Activated naive CD4-positive, alpha-beta T cell treated with anti-CD3 and anti-CD28 coated beads, Interleukin-2, amount 50 U/mL, for 24 hours (primary cell): ENCODE measurements at regions not wholly inside any gene's neighbourhood (a gene's known extent, or its start where the extent isn't known, plus 50 kb on each side); places are given as distances from the start of the nearest gene placed in this dataset.
"Not testable (repeated sequence)": the region's sequence is repeated elsewhere in the genome, so short reads cannot be mapped to it uniquely, and the experiment has no call there.

Experiments used
- H3K27ac Mint-ChIP-seq: one replicate; pipeline ENCODE4 v1.8.0; 2021; ENCODE audit warnings: mild to moderate bottlenecking, mixed read lengths
- H3K27me3 Mint-ChIP-seq: one replicate; pipeline ENCODE4 v1.8.0; 2021; ENCODE audit warnings: mixed read lengths
- H3K36me3 Mint-ChIP-seq: one replicate; pipeline ENCODE4 v1.8.0; 2021; ENCODE audit warnings: mixed read lengths
- H3K4me1 Mint-ChIP-seq: one replicate; pipeline ENCODE4 v1.8.0; 2021; ENCODE audit warnings: mixed read lengths
- H3K4me3 Mint-ChIP-seq: one replicate; pipeline ENCODE4 v1.8.0; 2021; ENCODE audit warnings: mild to moderate bottlenecking, mixed read lengths
- H3K9me3 Mint-ChIP-seq: one replicate; pipeline ENCODE4 v1.8.0; 2021; ENCODE audit warnings: mixed read lengths

- H3K9me3 Mint-ChIP-seq = no peaks in the 10 kb centered on the region
- H3K36me3 Mint-ChIP-seq = no peaks in the 10 kb centered on the region
- no peaks in the 10 kb centered on the region for H3K4me1 Mint-ChIP-seq
- no peaks in the 10 kb centered on the region for H3K27me3 Mint-ChIP-seq
- H3K4me3 Mint-ChIP-seq = no peak overlapping the region
- H3K27ac Mint-ChIP-seq = no peak overlapping the region
Measured at GRCh38 chr2:13495051-13495450, 778.3 kb downstream of the TRIB2 start.

GRCh38 chr2:13504808-13505207, 788.1 kb downstream of the TRIB2 start:
- Mint-ChIP-seq H3K4me1 (no peaks in the 10 kb centered on the region), H3K9me3 (no peaks in the 10 kb centered on the region), H3K4me3 (no peak overlapping the region), H3K36me3 (no peaks in the 10 kb centered on the region), H3K27ac (no peak overlapping the region), H3K27me3 (no peaks in the 10 kb centered on the region)

- Mint-ChIP-seq H3K36me3 (no peaks in the 10 kb centered on the region), H3K4me3 (no peak overlapping the region), H3K27ac (no peak overlapping the region), H3K4me1 (no peaks in the 10 kb centered on the region), H3K9me3 (no peaks in the 10 kb centered on the region), H3K27me3 (no peaks in the 10 kb centered on the region)
Measured at GRCh38 chr2:13508671-13509070, 791.9 kb downstream of the TRIB2 start.

- Mint-ChIP-seq H3K4me1 (no peaks in the 10 kb centered on the region), H3K4me3 (no peak overlapping the region), H3K27ac (no peak overlapping the region), H3K9me3 (no peaks in the 10 kb centered on the region), H3K27me3 (no peaks in the 10 kb centered on the region), H3K36me3 (no peaks in the 10 kb centered on the region)
Measured at GRCh38 chr2:13515254-13515653, 798.5 kb downstream of the TRIB2 start.

GRCh38 chr2:13522096-13522495, 805.4 kb downstream of the TRIB2 start:
- Mint-ChIP-seq H3K36me3 (no peaks in the 10 kb centered on the region), H3K27me3 (no peaks in the 10 kb centered on the region), H3K9me3 (no peaks in the 10 kb centered on the region), H3K4me3 (no peak overlapping the region), H3K4me1 (no peaks in the 10 kb centered on the region), H3K27ac (no peak overlapping the region)

GRCh38 chr2:13522917-13523821, 806.4 kb downstream of the TRIB2 start:
- H3K27ac Mint-ChIP-seq = no peak overlapping the region
- no peaks in the 10 kb centered on the region for H3K36me3 Mint-ChIP-seq
- no peaks in the 10 kb centered on the region for H3K4me1 Mint-ChIP-seq
- no peaks in the 10 kb centered on the region for H3K9me3 Mint-ChIP-seq
- no peak overlapping the region for H3K4me3 Mint-ChIP-seq
- no peaks in the 10 kb centered on the region for H3K27me3 Mint-ChIP-seq

GRCh38 chr2:13524492-13524891, 807.8 kb downstream of the TRIB2 start:
- Mint-ChIP-seq H3K4me3 (no peak overlapping the region), H3K36me3 (no peaks in the 10 kb centered on the region), H3K27ac (no peak overlapping the region), H3K9me3 (no peaks in the 10 kb centered on the region), H3K4me1 (no peaks in the 10 kb centered on the region), H3K27me3 (no peaks in the 10 kb centered on the region)

- not testable (repeated sequence) for H3K36me3 Mint-ChIP-seq, H3K27me3 Mint-ChIP-seq, H3K27ac Mint-ChIP-seq, H3K9me3 Mint-ChIP-seq, H3K4me1 Mint-ChIP-seq, H3K4me3 Mint-ChIP-seq
Measured at GRCh38 chr2:13531735-13532410, 815.1 kb downstream of the TRIB2 start.

- not testable (repeated sequence) for H3K9me3 Mint-ChIP-seq, H3K4me1 Mint-ChIP-seq, H3K27me3 Mint-ChIP-seq, H3K36me3 Mint-ChIP-seq, H3K27ac Mint-ChIP-seq, H3K4me3 Mint-ChIP-seq
Measured at GRCh38 chr2:13532781-13533523, 816.2 kb downstream of the TRIB2 start.

GRCh38 chr2:13533524-13533922, 816.8 kb downstream of the TRIB2 start:
- Mint-ChIP-seq H3K9me3 (no peaks in the 10 kb centered on the region), H3K4me1 (no peaks in the 10 kb centered on the region), H3K36me3 (no peaks in the 10 kb centered on the region), H3K27me3 (no peaks in the 10 kb centered on the region), H3K4me3 (no peak overlapping the region), H3K27ac (no peak overlapping the region)

GRCh38 chr2:13536941-13537340, 820.2 kb downstream of the TRIB2 start:
- H3K9me3 Mint-ChIP-seq = no peaks in the 10 kb centered on the region
- H3K4me1 Mint-ChIP-seq = no peaks in the 10 kb centered on the region
- no peak overlapping the region for H3K27ac Mint-ChIP-seq
- no peaks in the 10 kb centered on the region for H3K27me3 Mint-ChIP-seq
- H3K36me3 Mint-ChIP-seq = no peaks in the 10 kb centered on the region
- no peak overlapping the region for H3K4me3 Mint-ChIP-seq

GRCh38 chr2:13537771-13538349, 821.1 kb downstream of the TRIB2 start:
- Mint-ChIP-seq H3K4me3 (no peak overlapping the region), H3K9me3 (no peaks in the 10 kb centered on the region), H3K27me3 (no peaks in the 10 kb centered on the region), H3K27ac (no peak overlapping the region), H3K4me1 (no peaks in the 10 kb centered on the region), H3K36me3 (no peaks in the 10 kb centered on the region)

GRCh38 chr2:13539296-13539695, 822.6 kb downstream of the TRIB2 start:
- Mint-ChIP-seq H3K27ac (no peak overlapping the region), H3K9me3 (no peaks in the 10 kb centered on the region), H3K4me1 (no peaks in the 10 kb centered on the region), H3K4me3 (no peak overlapping the region), H3K27me3 (no peaks in the 10 kb centered on the region), H3K36me3 (no peaks in the 10 kb centered on the region)

- no peaks in the 10 kb centered on the region for H3K36me3 Mint-ChIP-seq
- no peak overlapping the region for H3K4me3 Mint-ChIP-seq
- no peaks in the 10 kb centered on the region for H3K9me3 Mint-ChIP-seq
- H3K27me3 Mint-ChIP-seq = no peaks in the 10 kb centered on the region
- H3K4me1 Mint-ChIP-seq = no peaks in the 10 kb centered on the region
- no peak overlapping the region for H3K27ac Mint-ChIP-seq
Measured at GRCh38 chr2:13542061-13542460, 825.3 kb downstream of the TRIB2 start.

- no peak overlapping the region for H3K4me3 Mint-ChIP-seq
- no peaks in the 10 kb centered on the region for H3K27me3 Mint-ChIP-seq
- H3K27ac Mint-ChIP-seq = no peak overlapping the region
- H3K9me3 Mint-ChIP-seq = no peaks in the 10 kb centered on the region
- no peaks in the 10 kb centered on the region for H3K36me3 Mint-ChIP-seq
- no peaks in the 10 kb centered on the region for H3K4me1 Mint-ChIP-seq
Measured at GRCh38 chr2:13542642-13543041, 825.9 kb downstream of the TRIB2 start.

GRCh38 chr2:13543550-13543949, 826.8 kb downstream of the TRIB2 start:
- Mint-ChIP-seq H3K9me3 (no peaks in the 10 kb centered on the region), H3K4me1 (no peaks in the 10 kb centered on the region), H3K36me3 (no peaks in the 10 kb centered on the region), H3K27ac (no peak overlapping the region), H3K27me3 (no peaks in the 10 kb centered on the region), H3K4me3 (no peak overlapping the region)
